GM18870 (cell line): ENCODE measurements at regions not wholly inside any gene's neighbourhood (a gene's known extent, or its start where the extent isn't known, plus 50 kb on each side); places are given as distances from the start of the nearest gene placed in this dataset.
"Not testable (repeated sequence)": the region's sequence is repeated elsewhere in the genome, so short reads cannot be mapped to it uniquely, and the experiment has no call there.

ENCODE experiments used
- ATAC-seq: cut with Tn5 transposase; IDR thresholded peaks from one replicate; pipeline ENCODE4 v1.9.1; 2021; ENCODE audit warnings: moderate library complexity; ENCODE audit not compliant: unreplicated experiment

DNA sequence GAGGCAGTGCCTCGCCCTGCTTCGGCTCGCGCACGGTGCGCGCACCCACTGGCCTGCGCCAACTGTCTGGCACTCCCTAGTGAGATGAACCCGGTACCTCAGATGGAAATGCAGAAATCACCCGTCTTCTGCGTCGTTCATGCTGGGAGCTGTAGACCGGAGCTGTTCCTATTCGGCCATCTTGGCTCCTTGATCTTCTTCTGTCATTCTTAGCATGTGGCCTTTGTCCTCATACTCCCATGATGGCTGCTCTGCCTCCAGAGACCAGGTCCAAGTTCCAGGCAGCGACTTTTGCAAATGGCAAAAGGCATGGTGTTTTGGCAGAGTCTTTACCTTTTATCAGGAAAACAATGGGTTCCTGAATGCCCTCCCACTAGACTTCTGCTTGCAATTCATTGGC lies 102.6 kb upstream of the SKOR2 start:
- not testable (repeated sequence) for ATAC-seq

- no peak for ATAC-seq
Measured at GRCh38 chr18:47346016-47346415, 94.6 kb upstream of the SKOR2 start.

- ATAC-seq = no peak
Measured at GRCh38 chr18:47345291-47345690, 93.8 kb upstream of the SKOR2 start.

- no peak for ATAC-seq
Measured at GRCh38 chr18:47343291-47343690, 91.8 kb upstream of the SKOR2 start.

GRCh38 chr18:47342566-47342965 lies 91.1 kb upstream of the SKOR2 start:
- ATAC-seq = no peak

DNA sequence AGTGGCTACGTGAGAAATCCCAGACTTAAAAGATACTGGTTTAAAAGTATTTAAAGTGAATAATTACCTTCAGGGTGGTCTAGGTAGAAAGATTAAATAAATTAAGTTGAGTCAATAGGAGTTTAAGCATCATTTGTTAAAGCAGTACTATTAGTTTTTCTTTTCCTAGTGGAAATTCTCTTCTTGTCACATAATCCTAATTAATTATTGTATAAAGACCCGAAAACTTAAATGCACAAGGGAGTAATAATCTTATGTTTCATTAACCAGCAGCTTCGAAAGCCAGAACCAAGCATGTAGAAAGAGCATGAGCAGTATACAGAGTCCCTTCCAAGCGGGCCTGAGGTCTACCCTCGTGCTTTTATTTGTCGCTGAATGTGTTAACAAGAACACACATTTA lies 90.2 kb upstream of the SKOR2 start:
- ATAC-seq = no peak

GRCh38 chr18:47334966-47335365 lies 83.5 kb upstream of the SKOR2 start:
- ATAC-seq = no peak

DNA sequence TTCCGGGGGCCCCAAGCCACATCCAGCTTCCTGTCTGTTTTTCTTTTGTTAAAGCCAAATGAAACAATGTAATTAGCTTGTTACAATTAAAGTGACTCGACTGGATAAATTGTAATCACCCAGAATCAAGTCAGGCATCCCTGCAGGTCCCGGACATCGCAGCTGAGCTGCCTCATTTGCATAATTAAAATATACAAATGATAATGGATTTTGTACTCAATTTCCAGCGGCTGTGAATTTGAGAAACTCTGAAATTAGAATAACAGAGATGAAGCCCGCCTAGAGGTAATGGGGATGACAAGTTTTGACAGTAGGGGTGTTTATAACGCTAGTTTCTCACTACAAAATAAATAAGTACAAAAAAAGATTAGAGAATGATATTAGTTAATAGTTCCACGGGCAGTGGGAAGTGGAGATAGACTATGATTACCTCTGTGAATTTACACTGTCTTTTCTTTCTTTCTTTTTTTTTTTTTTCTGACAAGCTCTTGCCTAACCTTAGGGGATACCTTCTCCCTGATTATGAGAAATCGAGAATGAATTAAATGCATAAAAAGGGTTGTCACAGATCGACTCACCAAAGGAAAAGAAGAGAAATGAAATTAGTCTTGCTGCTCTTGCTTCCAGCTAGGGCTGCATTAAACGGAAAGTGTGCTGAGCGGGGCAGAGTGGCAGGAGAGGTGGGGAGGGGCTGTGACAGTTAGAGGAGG lies 82.6 kb upstream of the SKOR2 start:
- ATAC-seq = no peak

- ATAC-seq = no peak
Measured at GRCh38 chr18:47331641-47332040, 80.2 kb upstream of the SKOR2 start.

DNA sequence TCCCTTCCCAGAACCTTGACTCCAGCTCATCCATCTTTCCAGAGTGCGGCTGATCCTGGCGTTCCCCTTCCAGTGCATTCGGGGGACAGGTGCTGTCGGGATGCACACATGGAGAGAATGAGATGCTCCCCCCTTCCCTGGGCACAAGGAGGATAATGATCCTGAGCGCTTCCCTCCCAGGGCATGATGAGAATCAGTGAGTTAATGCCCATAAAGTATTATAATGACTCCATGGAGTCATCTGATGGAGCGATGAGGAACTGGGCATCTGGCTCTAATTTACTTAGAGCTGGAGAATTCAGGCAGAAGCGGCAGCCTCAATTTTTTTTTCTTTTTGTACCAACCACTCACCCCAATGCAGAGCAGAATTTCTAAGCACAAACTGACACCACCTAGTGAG lies 79.6 kb upstream of the SKOR2 start:
- no peak for ATAC-seq

DNA sequence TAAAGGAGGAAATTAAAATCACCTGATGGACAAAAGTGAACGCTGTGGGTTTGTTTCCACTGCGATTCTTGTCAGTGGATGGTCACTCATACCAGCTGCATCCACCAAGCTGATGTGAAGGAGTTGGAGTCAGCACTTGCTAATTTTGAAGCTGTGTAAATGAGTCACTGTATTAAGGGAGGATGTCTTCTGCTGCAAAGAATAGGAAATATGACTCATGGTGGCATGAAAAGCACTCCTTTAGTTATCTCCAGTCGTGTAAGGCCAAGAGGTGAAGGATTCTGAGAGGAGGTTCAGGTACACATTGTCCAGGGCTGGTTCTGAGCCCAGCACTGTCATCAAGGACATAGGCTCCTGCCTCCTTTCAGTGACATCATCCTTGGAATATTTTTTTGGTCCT lies 71.7 kb upstream of the SKOR2 start:
- no peak for ATAC-seq

DNA sequence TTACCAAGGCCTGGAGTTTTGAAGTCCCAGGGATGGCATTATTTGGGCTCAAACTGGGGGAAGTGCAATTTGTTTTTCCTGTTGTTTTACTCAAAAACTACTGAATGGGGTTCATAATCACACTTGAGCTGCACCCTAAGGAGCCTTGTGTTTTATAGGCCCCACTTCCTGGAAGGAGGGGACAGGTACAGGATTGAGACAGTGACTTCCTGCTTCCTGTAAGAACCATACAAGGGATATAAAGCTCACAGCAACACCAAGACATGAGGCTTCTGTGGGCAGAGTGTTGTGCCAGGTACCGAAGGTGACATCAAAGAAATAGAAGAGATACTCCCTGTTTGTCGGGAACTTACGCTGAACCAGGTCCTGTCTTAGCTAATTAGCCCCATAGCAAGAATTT lies 70.4 kb upstream of the SKOR2 start:
- ATAC-seq = no peak

DNA sequence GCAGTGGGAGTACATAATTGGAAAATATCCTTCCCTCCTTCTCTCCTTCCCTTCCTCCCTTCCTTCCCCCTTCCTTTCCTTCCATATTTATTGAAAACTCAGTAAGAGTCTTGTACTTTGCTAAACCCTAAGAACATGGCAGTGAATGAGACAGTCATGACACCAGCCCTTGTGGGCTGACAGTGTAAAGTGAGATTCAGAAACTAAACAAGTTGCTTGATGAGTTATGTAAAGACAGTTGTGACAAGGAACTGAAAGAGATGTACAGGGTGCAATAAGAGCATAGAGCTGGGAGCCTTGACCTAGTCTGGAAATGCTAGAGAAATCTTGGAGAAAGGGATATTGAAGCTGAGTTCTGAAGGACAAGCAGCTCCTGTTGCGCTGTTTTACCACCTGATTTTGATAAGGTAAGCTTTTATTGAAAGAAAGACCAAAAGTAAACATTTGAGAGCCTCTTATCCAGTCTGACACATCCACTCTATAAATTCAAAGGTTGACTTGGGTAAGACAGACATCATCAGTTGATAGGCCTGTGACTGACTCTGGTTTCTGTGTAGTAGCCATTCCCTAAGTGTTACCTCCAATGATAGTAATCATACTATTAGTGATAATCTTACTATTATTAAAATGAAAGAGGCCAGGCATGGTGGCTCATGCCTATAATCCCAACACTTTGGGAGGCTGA lies 66.5 kb upstream of the SKOR2 start:
- ATAC-seq = no peak

DNA sequence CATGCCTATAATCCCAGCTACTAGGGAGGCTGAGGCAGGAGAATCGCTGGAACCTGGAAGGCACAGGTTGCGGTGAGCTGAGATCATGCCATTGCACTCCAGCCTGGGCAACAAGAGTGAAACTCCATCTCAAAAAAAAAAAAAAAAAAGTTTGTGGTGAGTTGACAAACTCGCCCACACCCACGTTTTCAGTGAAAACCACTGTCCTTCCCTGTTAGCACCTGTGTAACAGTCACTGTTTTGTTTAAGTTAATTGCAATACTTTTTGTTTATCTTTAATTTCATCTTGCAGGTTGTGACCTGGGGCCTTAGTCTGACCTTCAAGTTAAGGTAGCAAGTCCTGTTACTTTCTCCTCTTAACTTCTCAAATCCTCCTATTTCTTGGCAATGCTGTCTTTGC lies 65.5 kb upstream of the SKOR2 start:
- ATAC-seq = no peak

- ATAC-seq = no peak
Measured at GRCh38 chr18:47313901-47314300, 62.4 kb upstream of the SKOR2 start.

DNA sequence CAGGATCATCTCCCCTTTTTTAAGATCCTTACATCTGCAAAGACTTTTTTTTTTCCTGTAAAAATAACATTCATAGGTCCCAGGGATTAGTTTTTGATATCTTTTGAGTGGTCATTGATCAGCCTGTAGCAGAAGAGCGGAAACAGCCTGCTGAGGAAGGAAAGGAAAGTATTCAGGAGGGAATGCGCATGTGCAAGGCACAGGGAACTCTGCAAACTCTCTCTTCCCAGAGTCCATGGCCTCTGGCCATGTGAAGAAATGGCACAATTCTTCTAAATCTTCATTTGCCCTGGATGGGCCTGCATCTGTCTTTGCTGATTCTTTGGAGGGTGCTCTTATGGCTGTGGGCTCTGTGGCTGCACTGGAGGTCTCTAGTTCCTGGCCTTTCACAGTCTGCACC lies 60.1 kb upstream of the SKOR2 start:
- ATAC-seq = no peak
